ENCODE measurements at regions not wholly inside any gene's neighbourhood (a gene's known extent, or its start where the extent isn't known, plus 50 kb on each side); places are given as distances from the start of the nearest gene placed in this dataset.

GRCh38 chr13:33717775-33718174, 100.2 kb upstream of the RFC3 start:
- DNase-seq (ENCODE audit: low read depth, low spot score) (no peak), FAIRE-seq (no peak), ATAC-seq (no peak)
- RAD21 ChIA-PET (ENCODE audit: unreplicated experiment): interaction anchor here (1.0 kb wide), 1 partner anchor 38 kb away, joined by 3 read pairs; no protein-coding TSS in a partner anchor
- Histone ChIP-seq H3K9ac (ENCODE audit: control insufficient read depth, insufficient read depth, low read length) (no peak overlapping the region), H2AFZ (ENCODE audit: control insufficient read depth, low read depth, low read length) (no peak overlapping the region), H3K79me2 (ENCODE audit: control insufficient read depth, insufficient read depth, low read length) (no peaks in the 10 kb centered on the region), H3K9me3 (replicated peaks; ENCODE audit: control insufficient read depth, insufficient read depth, low read length) (no peaks in the 10 kb centered on the region; the same call in 1 of the 3 replicates), H3K27me3 (replicated peaks in 1 of 2; ENCODE audit: control insufficient read depth in 2 of 2, insufficient read depth in 2 of 2, low read length in 1 of 2) (no peaks in the 10 kb centered on the region), H3K27ac (ENCODE audit: control insufficient read depth, insufficient read depth) (no peak overlapping the region), H3K36me3 (ENCODE audit: control insufficient read depth in 2 of 2, insufficient read depth in 2 of 2, low read length in 1 of 2) (no peaks in the 10 kb centered on the region), H3K4me3 (no peak overlapping the region), H4K20me1 (ENCODE audit: control insufficient read depth, insufficient read depth) (no peaks in the 10 kb centered on the region), H3K4me2 (ENCODE audit: control insufficient read depth, insufficient read depth) (no peak overlapping the region), H3K4me1 (ENCODE audit: control insufficient read depth, insufficient read depth, low read length) (peaks cover 7% of the 10 kb centered on the region)
- in situ Hi-C loops (cut with MboI) (loop anchor here (25.0 kb wide), 1 partner anchor 1130 kb away; the partner anchor contains the start of gene PDS5B), intact Hi-C loops (cut with micrococcal nuclease; ENCODE audit: unreplicated experiment) (no loop called here)
- BruUV-seq (replicated peaks): no TSS peak
- TF ChIP-seq CREB1 (IDR thresholded peaks at IDR 0.05; ENCODE audit: low read depth) (no peak), NRF1 (conservative IDR thresholded peaks at IDR 0.05; ENCODE audit: low read depth, low read length) (no peak), FOXK2 (IDR thresholded peaks at IDR 0.05) (no peak), FOXM1 (IDR thresholded peaks at IDR 0.05; ENCODE audit: low read depth, low read length) (no peak), STAT1 (conservative IDR thresholded peaks at IDR 0.05) (no peak), CBX3 (IDR thresholded peaks at IDR 0.05; ENCODE audit: borderline replicate concordance, low read depth) (no peak), BRCA1 (IDR thresholded peaks at IDR 0.05; ENCODE audit: low read depth, low read length) (no peak), TAF1 (IDR thresholded peaks at IDR 0.05; ENCODE audit: borderline replicate concordance, low read depth, low read length) (no peak), CREM (IDR thresholded peaks at IDR 0.05; ENCODE audit: low read depth) (no peak), REST (IDR thresholded peaks at IDR 0.05; ENCODE audit: low read depth, low read length) (no peak), NKRF (conservative IDR thresholded peaks at IDR 0.05) (no peak), ZNF384 (IDR thresholded peaks at IDR 0.05; ENCODE audit: borderline replicate concordance, low read depth, low read length) (no peak)
- POLR2A ChIA-PET: no interaction called here
- SMC1A ChIA-PET (ENCODE audit: uncharacterized antibody, unreplicated experiment): interaction anchor here (0.7 to 2.4 kb wide), 7 partner anchors 11 to 175 kb away, joined by 3 to 9 read pairs (median 5); no protein-coding TSS in a partner anchor
- CTCF ChIA-PET: interaction anchor here (0.7 to 1.7 kb wide), 2 partner anchors 43 to 163 kb away, joined by 3 to 4 read pairs; no protein-coding TSS in a partner anchor

All from GM12878 (cell line).